ENCODE measurements at regions not wholly inside any gene's neighbourhood (a gene's known extent, or its start where the extent isn't known, plus 50 kb on each side); places are given as distances from the start of the nearest gene placed in this dataset.
A peak's percentile ranks its signal among the peaks of the same experiment; 100 is the strongest.

DNA sequence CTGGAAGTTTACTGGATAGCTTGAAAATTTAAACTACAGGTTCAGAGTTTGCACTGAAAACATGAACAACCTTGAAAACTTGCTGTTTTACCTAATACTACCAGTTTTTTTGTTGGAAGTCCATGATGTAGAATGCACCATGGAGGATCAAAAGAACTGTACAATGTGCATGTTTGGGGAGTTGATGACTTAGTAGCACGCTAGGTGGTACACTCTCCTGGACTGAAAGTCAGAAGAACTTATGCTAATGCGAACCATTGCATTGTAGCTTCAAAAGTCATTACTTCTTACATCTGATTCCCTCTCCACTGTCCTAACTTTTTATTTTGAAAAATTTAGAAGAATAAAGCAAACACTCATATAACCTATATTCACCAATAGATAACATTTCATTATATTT, 211.0 kb downstream of the OSTF1 start:
- POLR2A ChIA-PET, result no interaction called here
- TF ChIP-seq, protein P1, sequence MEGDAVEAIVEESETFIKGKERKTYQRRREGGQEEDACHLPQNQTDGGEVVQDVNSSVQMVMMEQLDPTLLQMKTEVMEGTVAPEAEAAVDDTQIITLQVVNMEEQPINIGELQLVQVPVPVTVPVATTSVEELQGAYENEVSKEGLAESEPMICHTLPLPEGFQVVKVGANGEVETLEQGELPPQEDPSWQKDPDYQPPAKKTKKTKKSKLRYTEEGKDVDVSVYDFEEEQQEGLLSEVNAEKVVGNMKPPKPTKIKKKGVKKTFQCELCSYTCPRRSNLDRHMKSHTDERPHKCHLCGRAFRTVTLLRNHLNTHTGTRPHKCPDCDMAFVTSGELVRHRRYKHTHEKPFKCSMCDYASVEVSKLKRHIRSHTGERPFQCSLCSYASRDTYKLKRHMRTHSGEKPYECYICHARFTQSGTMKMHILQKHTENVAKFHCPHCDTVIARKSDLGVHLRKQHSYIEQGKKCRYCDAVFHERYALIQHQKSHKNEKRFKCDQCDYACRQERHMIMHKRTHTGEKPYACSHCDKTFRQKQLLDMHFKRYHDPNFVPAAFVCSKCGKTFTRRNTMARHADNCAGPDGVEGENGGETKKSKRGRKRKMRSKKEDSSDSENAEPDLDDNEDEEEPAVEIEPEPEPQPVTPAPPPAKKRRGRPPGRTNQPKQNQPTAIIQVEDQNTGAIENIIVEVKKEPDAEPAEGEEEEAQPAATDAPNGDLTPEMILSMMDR (IDR thresholded peaks at IDR 0.05; ENCODE audit: unreplicated experiment), result no peak
- no peak overlapping the region for H3K4me3 Mint-ChIP-seq (ENCODE audit: unreplicated experiment)
- peaks cover 13% of the 10 kb centered on the region for H3K9me3 Mint-ChIP-seq (ENCODE audit: unreplicated experiment)
- H3K36me3 Mint-ChIP-seq (ENCODE audit: insufficient read depth, unreplicated experiment), result no peaks in the 10 kb centered on the region
- no peaks in the 10 kb centered on the region for H3K4me1 Mint-ChIP-seq (ENCODE audit: insufficient read depth, unreplicated experiment)
- no peaks in the 10 kb centered on the region for H3K27me3 Mint-ChIP-seq (ENCODE audit: insufficient read depth, unreplicated experiment)
- no TSS peak for BruUV-seq (replicated peaks)
- CTCF ChIA-PET, result interaction anchor here (0.5 kb wide), 1 partner anchor 247 kb away, joined by 3 read pairs; no protein-coding TSS in a partner anchor
- intact Hi-C loops (cut with micrococcal nuclease), result no loop called here
- DNase-seq (ENCODE audit: unreplicated experiment), result peak; percentile 9
- no peak overlapping the region for H3K27ac Mint-ChIP-seq (ENCODE audit: low read depth, unreplicated experiment)

DNA sequence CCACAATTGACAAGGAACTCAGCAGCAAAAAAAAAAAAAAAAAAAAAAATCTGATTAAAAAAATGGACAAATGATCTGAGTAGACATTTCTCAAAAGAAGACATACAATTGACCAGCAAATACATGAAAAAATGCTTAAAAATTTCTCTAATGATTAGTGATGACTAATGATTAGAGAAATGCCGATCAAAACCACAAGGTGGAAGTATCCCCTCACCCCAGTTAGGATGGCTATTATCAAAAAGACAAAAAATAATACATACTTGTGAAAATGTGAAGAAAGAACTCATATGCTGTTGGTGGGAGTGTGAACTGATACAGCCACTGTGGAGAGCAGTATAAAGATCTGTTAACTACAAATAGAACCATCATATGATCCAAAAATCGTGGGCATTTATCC, 245.3 kb downstream of the OSTF1 start:
- ChIA-PET POLR2A (no interaction called here), CTCF (interaction anchor here (0.6 kb wide), 1 partner anchor 390 kb away, joined by 5 read pairs; no protein-coding TSS in a partner anchor)
- TF ChIP-seq, protein P1 (IDR thresholded peaks at IDR 0.05; ENCODE audit: unreplicated experiment), result no peak
- BruUV-seq (replicated peaks), result no TSS peak
- H3K27me3 Mint-ChIP-seq (ENCODE audit: insufficient read depth, unreplicated experiment), result no peaks in the 10 kb centered on the region
- no peak overlapping the region for H3K4me3 Mint-ChIP-seq (ENCODE audit: unreplicated experiment)
- no peak overlapping the region for H3K27ac Mint-ChIP-seq (ENCODE audit: low read depth, unreplicated experiment)
- no peaks in the 10 kb centered on the region for H3K36me3 Mint-ChIP-seq (ENCODE audit: insufficient read depth, unreplicated experiment)
- DNase-seq (ENCODE audit: unreplicated experiment), result no peak
- H3K9me3 Mint-ChIP-seq (ENCODE audit: unreplicated experiment), result peaks cover 8% of the 10 kb centered on the region
- intact Hi-C loops (cut with micrococcal nuclease), result no loop called here
- no peaks in the 10 kb centered on the region for H3K4me1 Mint-ChIP-seq (ENCODE audit: insufficient read depth, unreplicated experiment)

DNA sequence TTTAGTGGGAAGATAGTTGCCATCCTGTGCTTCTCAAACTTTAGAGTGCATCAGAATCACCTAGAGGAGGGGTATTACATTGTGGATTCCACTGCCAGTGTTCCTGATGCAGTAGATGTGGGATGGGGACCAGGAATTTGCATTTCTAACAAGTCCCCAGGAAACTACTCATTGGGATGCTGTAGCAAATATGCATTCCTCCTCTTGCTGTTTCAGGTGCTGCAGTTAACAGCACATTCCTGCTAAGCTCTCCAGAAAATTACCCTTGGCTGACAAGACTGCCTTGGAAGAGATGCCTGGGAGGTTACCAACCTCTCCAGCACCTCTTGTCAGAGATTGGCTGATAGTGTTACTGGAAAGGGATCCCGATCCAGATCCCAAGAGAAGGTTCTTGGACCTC, 270.5 kb downstream of the OSTF1 start:
- H3K4me3 Mint-ChIP-seq (ENCODE audit: unreplicated experiment), result no peak overlapping the region
- H3K27me3 Mint-ChIP-seq (ENCODE audit: insufficient read depth, unreplicated experiment), result no peaks in the 10 kb centered on the region
- H3K27ac Mint-ChIP-seq (ENCODE audit: low read depth, unreplicated experiment), result no peak overlapping the region
- ChIA-PET CTCF (no interaction called here), POLR2A (no interaction called here)
- no peaks in the 10 kb centered on the region for H3K36me3 Mint-ChIP-seq (ENCODE audit: insufficient read depth, unreplicated experiment)
- intact Hi-C loops (cut with micrococcal nuclease), result no loop called here
- TF ChIP-seq, protein P1 (IDR thresholded peaks at IDR 0.05; ENCODE audit: unreplicated experiment), result no peak
- H3K9me3 Mint-ChIP-seq (ENCODE audit: unreplicated experiment), result peaks cover 8% of the 10 kb centered on the region
- no peaks in the 10 kb centered on the region for H3K4me1 Mint-ChIP-seq (ENCODE audit: insufficient read depth, unreplicated experiment)
- BruUV-seq (replicated peaks), result no TSS peak
- no peak for DNase-seq (ENCODE audit: unreplicated experiment)

DNA sequence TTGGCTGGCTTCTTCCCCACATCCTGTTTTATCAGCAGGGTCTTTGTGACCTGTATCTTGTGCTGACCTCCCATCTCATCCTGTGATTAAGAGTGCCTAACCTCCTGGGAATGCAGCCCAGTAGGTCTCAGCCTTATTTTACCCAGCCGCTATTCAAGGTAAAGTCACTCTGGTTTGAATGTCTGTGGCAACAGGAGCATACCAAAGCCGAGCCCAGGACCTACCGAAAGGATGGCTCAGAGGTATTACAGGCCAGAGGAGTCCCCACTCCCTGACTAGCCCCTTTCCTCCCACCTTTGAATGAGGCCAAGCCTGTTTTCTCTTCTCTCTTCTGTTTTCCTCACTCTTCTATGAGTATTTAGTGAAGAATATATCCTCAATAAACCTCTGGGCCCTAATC, 271.3 kb downstream of the OSTF1 start:
- Mint-ChIP-seq H3K27me3 (ENCODE audit: insufficient read depth, unreplicated experiment) (no peaks in the 10 kb centered on the region), H3K36me3 (ENCODE audit: insufficient read depth, unreplicated experiment) (no peaks in the 10 kb centered on the region), H3K9me3 (ENCODE audit: unreplicated experiment) (peaks cover 15% of the 10 kb centered on the region), H3K27ac (ENCODE audit: low read depth, unreplicated experiment) (no peak overlapping the region), H3K4me3 (ENCODE audit: unreplicated experiment) (no peak overlapping the region), H3K4me1 (ENCODE audit: insufficient read depth, unreplicated experiment) (no peaks in the 10 kb centered on the region)
- no peak for DNase-seq (ENCODE audit: unreplicated experiment)
- CTCF ChIA-PET, result no interaction called here
- intact Hi-C loops (cut with micrococcal nuclease), result no loop called here
- TF ChIP-seq, protein P1 (IDR thresholded peaks at IDR 0.05; ENCODE audit: unreplicated experiment), result no peak
- BruUV-seq (replicated peaks), result no TSS peak
- POLR2A ChIA-PET, result no interaction called here

Measured in MCF 10A (cell line).